ENCODE measurements at regions not wholly inside any gene's neighbourhood (a gene's known extent, or its start where the extent isn't known, plus 50 kb on each side); places are given as distances from the start of the nearest gene placed in this dataset.

- intact Hi-C loops (cut with micrococcal nuclease) (no loop called here), dilution Hi-C loops (cut with HindIII; ENCODE audit: low sequenced_read_pairs, unreplicated experiment) (no loop called here), in situ Hi-C loops (cut with MboI; ENCODE audit: low sequenced_read_pairs) (no loop called here)
- CTCF ChIA-PET = no interaction called here
- no peak overlapping the region for H2AK9ac ChIP-seq (replicated peaks; ENCODE audit: low read depth, low read length, poor library complexity)
- no peak overlapping the region for H3K14ac ChIP-seq (replicated peaks; ENCODE audit: low read depth, low read length)
- H3K4me2 ChIP-seq (ENCODE audit: low read depth, low read length) = no peak overlapping the region
- H4K5ac ChIP-seq (ENCODE audit: low read depth, low read length) = no peak overlapping the region
- H2AFZ ChIP-seq (replicated peaks; ENCODE audit: low read length, poor library complexity) = no peak overlapping the region
- no peaks in the 10 kb centered on the region for H3K27me3 ChIP-seq (ENCODE audit: control insufficient read depth, insufficient read depth, low read length)
- POLR2A ChIA-PET (ENCODE audit: unreplicated experiment) = no interaction called here
- H2BK120ac ChIP-seq (ENCODE audit: low read depth, low read length) = no peak overlapping the region
- DNase-seq (no peak), ATAC-seq (ENCODE audit: low read depth) (no peak)
- H3K27ac ChIP-seq (ENCODE audit: insufficient read depth, low read length) = no peak overlapping the region
- H4K20me1 ChIP-seq (ENCODE audit: insufficient read depth, low read length) = no peaks in the 10 kb centered on the region
- H4K8ac ChIP-seq (ENCODE audit: low read depth in 2 of 2, low read length in 2 of 2) = no peak overlapping the region
- H3K56ac ChIP-seq (ENCODE audit: extremely low read depth, insufficient read depth, low read length) = no peak overlapping the region
- H3K36me3 ChIP-seq (ENCODE audit: control insufficient read depth, insufficient read depth, low read length) = no peaks in the 10 kb centered on the region
- no peak overlapping the region for H3K18ac ChIP-seq (ENCODE audit: low read depth, low read length)
- H3K9ac ChIP-seq (ENCODE audit: low read depth, low read length) = no peak overlapping the region
- H3K4me3 ChIP-seq (ENCODE audit: insufficient read depth, low read depth, low read length) = no peak overlapping the region
- no peaks in the 10 kb centered on the region for H3K4me1 ChIP-seq (ENCODE audit: control insufficient read depth, insufficient read depth, low read length)
- no peak overlapping the region for H2BK5ac ChIP-seq (ENCODE audit: low read depth, low read length, poor library complexity, severe bottlenecking)
- no peak overlapping the region for H3K4ac ChIP-seq (ENCODE audit: low read depth, low read length)
- TF ChIP-seq MAFK (IDR thresholded peaks at IDR 0.05; ENCODE audit: low read depth, low read length) (no peak), POLR2A (IDR thresholded peaks at IDR 0.05; ENCODE audit: low read depth, low read length) (no peak)
- H4K91ac ChIP-seq (ENCODE audit: insufficient read depth, low read depth, low read length) = no peak overlapping the region
- H3K23ac ChIP-seq (ENCODE audit: low read depth, low read length) = no peak overlapping the region
- no peak overlapping the region for H2BK20ac ChIP-seq (ENCODE audit: low read depth, low read length)
- H2AK5ac ChIP-seq (ENCODE audit: low read depth, low read length) = no peak overlapping the region
- no TSS peak for BruUV-seq (replicated peaks)
- no peaks in the 10 kb centered on the region for H3K9me1 ChIP-seq (ENCODE audit: insufficient read depth, low read length)
- no peak overlapping the region for H2BK15ac ChIP-seq (ENCODE audit: low read depth, low read length)
- WGBS, 2 experiments (ENCODE audit: extremely low coverage in 2 of 2, insufficient read length in 1 of 2) = no CpG with 5 or more reads among the region's 2 CpGs
- no peaks in the 10 kb centered on the region for H3K79me1 ChIP-seq (ENCODE audit: low read depth in 1 of 2, low read length in 2 of 2)
- peaks cover 2% of the 10 kb centered on the region; the same call in 1 of the 2 replicates for H3K9me3 ChIP-seq (ENCODE audit: control insufficient read depth, insufficient read depth, low read length)
Observed at GRCh38 chr14:87264272-87264785, 728.7 kb downstream of the GALC start.

Data from IMR-90 (cell line).